SU-DHL-6 (cell line): ENCODE measurements at regions not wholly inside any gene's neighbourhood (a gene's known extent, or its start where the extent isn't known, plus 50 kb on each side); places are given as distances from the start of the nearest gene placed in this dataset.

ENCODE experiments used
- H2AFZ ChIP-seq: fragments of 200-600 bp; sonication (generic); 2 replicates; pipeline ENCODE4 v1.6.1; 2014; ENCODE audit warnings: low read depth, mild to moderate bottlenecking, moderate library complexity, mixed read lengths, antibody characterized with exemption, low read length; ENCODE audit not compliant: severe bottlenecking
- H3F3A ChIP-seq: fragments of 200-600 bp; shearing (Covaris generic); 2 replicates; pipeline ENCODE4 v1.6.0; 2016; ENCODE audit warnings: antibody characterized with exemption, mild to moderate bottlenecking; ENCODE audit not compliant: insufficient read depth
- H3K27ac ChIP-seq: fragments of 200-600 bp; sonication (generic); 2 replicates; pipeline ENCODE4 v1.5.1; 2016; ENCODE audit warnings: low read depth, mild to moderate bottlenecking, low read length, moderate library complexity, mixed read lengths
- H3K27me3 ChIP-seq: fragments of 200-600 bp; sonication (generic), shearing (Covaris generic); 2 replicates; pipeline ENCODE4 v1.6.0; 2014; ENCODE audit warnings: mild to moderate bottlenecking, low read length
- H3K36me3 ChIP-seq: fragments of 200-600 bp; sonication (generic); 2 replicates; pipeline ENCODE4 v1.6.1; 2014; ENCODE audit warnings: mild to moderate bottlenecking, low read length, mixed read lengths
- H3K4me2 ChIP-seq: fragments of 300-600, 200-600 bp; shearing (Covaris generic), sonication (generic); 2 replicates; pipeline ENCODE4 v1.6.0; 2014; ENCODE audit warnings: low read length, low read depth, mild to moderate bottlenecking; ENCODE audit not compliant: poor library complexity, severe bottlenecking
- H3K4me3 ChIP-seq: fragments of 200-600 bp; sonication (generic); 2 replicates; pipeline ENCODE4 v1.5.1; 2014; ENCODE audit warnings: antibody characterized with exemption, low read length, mild to moderate bottlenecking, mixed read lengths; ENCODE audit not compliant: insufficient read depth, poor library complexity, severe bottlenecking
- H3K79me2 ChIP-seq: fragments of 200-600 bp; sonication (generic); 2 replicates; pipeline ENCODE4 v1.6.1; 2014; ENCODE audit warnings: mild to moderate bottlenecking, low read length, moderate library complexity; ENCODE audit not compliant: insufficient read depth
- H3K9ac ChIP-seq: fragments of 200-600 bp; sonication (generic); 2 replicates; pipeline ENCODE4 v1.7.0; 2014; ENCODE audit warnings: mild to moderate bottlenecking, low read length
- H3K9me2 ChIP-seq: fragments of 200-600 bp; sonication (generic); replicated peaks from 2 replicates; pipeline ENCODE4 v1.6.1; 2014; ENCODE audit warnings: low read length; ENCODE audit not compliant: insufficient read depth
- H3K9me3 ChIP-seq: fragments of 200-600 bp; sonication (generic); 2 replicates; pipeline ENCODE4 v1.6.1; 2014; ENCODE audit warnings: low read length, mixed read lengths; ENCODE audit not compliant: insufficient read depth
- H4K20me1 ChIP-seq: fragments of 200-600 bp; sonication (generic); 2 replicates; pipeline ENCODE4 v1.6.1; 2014; ENCODE audit warnings: low read depth, mild to moderate bottlenecking, antibody characterized with exemption, low read length, moderate library complexity, mixed read lengths
- CTCF ChIP-seq: fragments of 200-600 bp; sonication (generic); IDR thresholded peaks from one replicate; pipeline ENCODE4 v1.5.1; 2017; ENCODE audit warnings: antibody characterized with exemption, mild to moderate bottlenecking, low read length, moderate library complexity; ENCODE audit not compliant: insufficient read depth, poor library complexity, severe bottlenecking
- EZH2phosphoT487 ChIP-seq: fragments of 200-600 bp; sonication (generic), shearing (Covaris generic); conservative IDR thresholded peaks from 2 replicates; pipeline ENCODE4 v1.6.1; 2018; ENCODE audit warnings: mild to moderate bottlenecking, antibody characterized with exemption, low read length, moderate library complexity, mixed read lengths

- no peak overlapping the region for H3K4me2 ChIP-seq
- no peak for TF ChIP-seq EZH2phosphoT487
- TF ChIP-seq CTCF, result no peak
- no peak overlapping the region for H3K4me3 ChIP-seq
- H3K79me2 ChIP-seq, result no peaks in the 10 kb centered on the region
- H3K9me2 ChIP-seq, result peaks cover 3% of the 10 kb centered on the region; the same call in 1 of the 2 replicates
- no peaks in the 10 kb centered on the region for H3K36me3 ChIP-seq
- H3K9ac ChIP-seq, result no peak overlapping the region
- H2AFZ ChIP-seq, result no peak overlapping the region
- H3K27ac ChIP-seq, result no peak overlapping the region
- H4K20me1 ChIP-seq, result no peaks in the 10 kb centered on the region
- no peaks in the 10 kb centered on the region for H3K27me3 ChIP-seq
- no peaks in the 10 kb centered on the region for H3K9me3 ChIP-seq
- no peaks in the 10 kb centered on the region for H3F3A ChIP-seq
These were observed 167.6 kb downstream of the LINC00237 start for GRCh38 chr20:20938599-20938998.

- H3K4me2 ChIP-seq, result no peak overlapping the region
- H2AFZ ChIP-seq, result no peak overlapping the region
These were observed 168.0 kb downstream of the LINC00237 start for GRCh38 chr20:20938131-20938530.

GRCh38 chr20:20933142-20933958 is 172.8 kb downstream of the LINC00237 start:
- Histone ChIP-seq H3K27me3 (no peaks in the 10 kb centered on the region), H3K79me2 (no peaks in the 10 kb centered on the region), H3K9ac (no peak overlapping the region), H3K27ac (no peak overlapping the region), H2AFZ (no peak overlapping the region), H3K9me2 (no peaks in the 10 kb centered on the region), H3K4me2 (no peak overlapping the region), H3K36me3 (no peaks in the 10 kb centered on the region), H3F3A (no peaks in the 10 kb centered on the region), H4K20me1 (no peaks in the 10 kb centered on the region), H3K4me3 (no peak overlapping the region), H3K9me3 (no peaks in the 10 kb centered on the region)
- TF ChIP-seq CTCF, result no peak
- TF ChIP-seq EZH2phosphoT487, result no peak

More at GRCh38 chr20:20938131-20938530, 168.0 kb downstream of the LINC00237 start:
- TF ChIP-seq EZH2phosphoT487 (no peak), CTCF (no peak)
- Histone ChIP-seq H3K4me3 (no peak overlapping the region), H3K36me3 (no peaks in the 10 kb centered on the region), H3K79me2 (no peaks in the 10 kb centered on the region), H3K9me2 (peaks cover 3% of the 10 kb centered on the region; the same call in 1 of the 2 replicates), H3K27me3 (no peaks in the 10 kb centered on the region), H3K27ac (no peak overlapping the region), H3F3A (no peaks in the 10 kb centered on the region), H3K9ac (no peak overlapping the region), H4K20me1 (no peaks in the 10 kb centered on the region), H3K9me3 (no peaks in the 10 kb centered on the region)
